ENCODE measurements at regions not wholly inside any gene's neighbourhood (a gene's known extent, or its start where the extent isn't known, plus 50 kb on each side); places are given as distances from the start of the nearest gene placed in this dataset.
A peak's percentile ranks its signal among the peaks of the same experiment; 100 is the strongest.

DNA sequence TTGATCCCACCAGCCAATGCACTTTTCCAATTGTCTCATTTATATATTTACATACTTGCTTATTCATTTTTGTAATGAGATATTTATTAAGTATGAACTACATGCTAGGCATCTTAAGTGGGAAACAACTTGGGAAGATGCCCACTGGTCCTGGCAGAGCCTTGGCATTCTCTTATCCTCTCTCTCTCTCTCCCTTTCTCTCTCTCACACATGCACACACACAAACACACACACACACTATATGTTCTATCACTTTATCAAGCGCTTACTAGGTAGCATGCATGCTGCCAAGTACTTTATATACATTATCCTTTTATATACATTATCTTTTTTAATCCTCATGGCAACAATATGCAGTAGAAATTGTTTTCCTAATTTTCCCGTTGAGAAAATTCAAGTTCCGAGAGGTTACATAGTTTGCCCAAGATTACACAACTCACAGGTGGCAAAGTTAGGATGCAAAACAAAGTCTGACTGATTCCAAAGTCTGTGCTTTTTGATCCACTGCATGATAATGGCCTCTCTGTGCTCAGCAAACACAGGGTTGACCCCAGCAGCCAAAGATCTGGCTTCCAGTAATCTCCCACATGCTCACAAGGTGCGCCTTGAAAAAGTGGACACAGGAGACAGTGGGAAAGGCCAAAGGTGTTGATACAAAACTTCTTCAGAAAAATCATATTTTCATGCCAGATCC, 173.1 kb upstream of the KLF3 start (continued):
- TF ChIP-seq, protein P1, sequence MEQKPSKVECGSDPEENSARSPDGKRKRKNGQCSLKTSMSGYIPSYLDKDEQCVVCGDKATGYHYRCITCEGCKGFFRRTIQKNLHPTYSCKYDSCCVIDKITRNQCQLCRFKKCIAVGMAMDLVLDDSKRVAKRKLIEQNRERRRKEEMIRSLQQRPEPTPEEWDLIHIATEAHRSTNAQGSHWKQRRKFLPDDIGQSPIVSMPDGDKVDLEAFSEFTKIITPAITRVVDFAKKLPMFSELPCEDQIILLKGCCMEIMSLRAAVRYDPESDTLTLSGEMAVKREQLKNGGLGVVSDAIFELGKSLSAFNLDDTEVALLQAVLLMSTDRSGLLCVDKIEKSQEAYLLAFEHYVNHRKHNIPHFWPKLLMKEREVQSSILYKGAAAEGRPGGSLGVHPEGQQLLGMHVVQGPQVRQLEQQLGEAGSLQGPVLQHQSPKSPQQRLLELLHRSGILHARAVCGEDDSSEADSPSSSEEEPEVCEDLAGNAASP (CRISPR knock-in tag; IDR thresholded peaks at IDR 0.05; ENCODE audit: borderline replicate concordance), result peak; percentile 89; the same call in 1 of the 2 replicates
- TF ChIP-seq NR1H2 (CRISPR knock-in tag; IDR thresholded peaks at IDR 0.05; ENCODE audit: borderline replicate concordance, low read depth) (no peak), ZNF780A (CRISPR knock-in tag; IDR thresholded peaks at IDR 0.05) (no peak), ZNF343 (CRISPR knock-in tag; IDR thresholded peaks at IDR 0.05) (0 out of 2 replicates have a peak, but pooled peaks have one; percentile 66), BRD4 (CRISPR knock-in tag; IDR thresholded peaks at IDR 0.05) (peak; percentile 66; the same call in 1 of the 2 replicates), KMT2B (CRISPR knock-in tag; IDR thresholded peaks at IDR 0.05) (peak; percentile 47; the same call in 1 of the 2 replicates), ZNF329 (CRISPR knock-in tag; IDR thresholded peaks at IDR 0.05; ENCODE audit: low read depth) (no peak), KAT8 (CRISPR knock-in tag; IDR thresholded peaks at IDR 0.05) (peak; percentile 80), TMF1 (CRISPR knock-in tag; IDR thresholded peaks at IDR 0.05; ENCODE audit: low read depth) (no peak)
- TF ChIP-seq, protein P2, sequence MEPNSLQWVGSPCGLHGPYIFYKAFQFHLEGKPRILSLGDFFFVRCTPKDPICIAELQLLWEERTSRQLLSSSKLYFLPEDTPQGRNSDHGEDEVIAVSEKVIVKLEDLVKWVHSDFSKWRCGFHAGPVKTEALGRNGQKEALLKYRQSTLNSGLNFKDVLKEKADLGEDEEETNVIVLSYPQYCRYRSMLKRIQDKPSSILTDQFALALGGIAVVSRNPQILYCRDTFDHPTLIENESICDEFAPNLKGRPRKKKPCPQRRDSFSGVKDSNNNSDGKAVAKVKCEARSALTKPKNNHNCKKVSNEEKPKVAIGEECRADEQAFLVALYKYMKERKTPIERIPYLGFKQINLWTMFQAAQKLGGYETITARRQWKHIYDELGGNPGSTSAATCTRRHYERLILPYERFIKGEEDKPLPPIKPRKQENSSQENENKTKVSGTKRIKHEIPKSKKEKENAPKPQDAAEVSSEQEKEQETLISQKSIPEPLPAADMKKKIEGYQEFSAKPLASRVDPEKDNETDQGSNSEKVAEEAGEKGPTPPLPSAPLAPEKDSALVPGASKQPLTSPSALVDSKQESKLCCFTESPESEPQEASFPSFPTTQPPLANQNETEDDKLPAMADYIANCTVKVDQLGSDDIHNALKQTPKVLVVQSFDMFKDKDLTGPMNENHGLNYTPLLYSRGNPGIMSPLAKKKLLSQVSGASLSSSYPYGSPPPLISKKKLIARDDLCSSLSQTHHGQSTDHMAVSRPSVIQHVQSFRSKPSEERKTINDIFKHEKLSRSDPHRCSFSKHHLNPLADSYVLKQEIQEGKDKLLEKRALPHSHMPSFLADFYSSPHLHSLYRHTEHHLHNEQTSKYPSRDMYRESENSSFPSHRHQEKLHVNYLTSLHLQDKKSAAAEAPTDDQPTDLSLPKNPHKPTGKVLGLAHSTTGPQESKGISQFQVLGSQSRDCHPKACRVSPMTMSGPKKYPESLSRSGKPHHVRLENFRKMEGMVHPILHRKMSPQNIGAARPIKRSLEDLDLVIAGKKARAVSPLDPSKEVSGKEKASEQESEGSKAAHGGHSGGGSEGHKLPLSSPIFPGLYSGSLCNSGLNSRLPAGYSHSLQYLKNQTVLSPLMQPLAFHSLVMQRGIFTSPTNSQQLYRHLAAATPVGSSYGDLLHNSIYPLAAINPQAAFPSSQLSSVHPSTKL (CRISPR knock-in tag; IDR thresholded peaks at IDR 0.05), result peak; percentile 99
- TF ChIP-seq, protein P3, sequence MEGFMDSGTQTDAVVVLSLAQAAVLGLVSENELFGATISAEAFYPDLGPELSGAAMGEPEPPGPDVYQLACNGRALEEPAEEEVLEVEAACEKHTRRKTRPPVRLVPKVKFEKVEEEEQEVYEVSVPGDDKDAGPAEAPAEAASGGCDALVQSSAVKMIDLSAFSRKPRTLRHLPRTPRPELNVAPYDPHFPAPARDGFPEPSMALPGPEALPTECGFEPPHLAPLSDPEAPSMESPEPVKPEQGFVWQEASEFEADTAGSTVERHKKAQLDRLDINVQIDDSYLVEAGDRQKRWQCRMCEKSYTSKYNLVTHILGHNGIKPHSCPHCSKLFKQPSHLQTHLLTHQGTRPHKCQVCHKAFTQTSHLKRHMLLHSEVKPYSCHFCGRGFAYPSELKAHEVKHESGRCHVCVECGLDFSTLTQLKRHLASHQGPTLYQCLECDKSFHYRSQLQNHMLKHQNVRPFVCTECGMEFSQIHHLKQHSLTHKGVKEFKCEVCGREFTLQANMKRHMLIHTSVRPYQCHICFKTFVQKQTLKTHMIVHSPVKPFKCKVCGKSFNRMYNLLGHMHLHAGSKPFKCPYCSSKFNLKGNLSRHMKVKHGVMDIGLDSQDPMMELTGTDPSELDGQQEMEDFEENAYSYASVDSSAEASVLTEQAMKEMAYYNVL (CRISPR knock-in tag; IDR thresholded peaks at IDR 0.05; ENCODE audit: borderline replicate concordance), result peak; percentile 55; the same call in 1 of the 2 replicates
- TF ChIP-seq, protein P4, sequence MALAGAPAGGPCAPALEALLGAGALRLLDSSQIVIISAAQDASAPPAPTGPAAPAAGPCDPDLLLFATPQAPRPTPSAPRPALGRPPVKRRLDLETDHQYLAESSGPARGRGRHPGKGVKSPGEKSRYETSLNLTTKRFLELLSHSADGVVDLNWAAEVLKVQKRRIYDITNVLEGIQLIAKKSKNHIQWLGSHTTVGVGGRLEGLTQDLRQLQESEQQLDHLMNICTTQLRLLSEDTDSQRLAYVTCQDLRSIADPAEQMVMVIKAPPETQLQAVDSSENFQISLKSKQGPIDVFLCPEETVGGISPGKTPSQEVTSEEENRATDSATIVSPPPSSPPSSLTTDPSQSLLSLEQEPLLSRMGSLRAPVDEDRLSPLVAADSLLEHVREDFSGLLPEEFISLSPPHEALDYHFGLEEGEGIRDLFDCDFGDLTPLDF (CRISPR knock-in tag; IDR thresholded peaks at IDR 0.05), result no peak
- TF ChIP-seq, protein P5, sequence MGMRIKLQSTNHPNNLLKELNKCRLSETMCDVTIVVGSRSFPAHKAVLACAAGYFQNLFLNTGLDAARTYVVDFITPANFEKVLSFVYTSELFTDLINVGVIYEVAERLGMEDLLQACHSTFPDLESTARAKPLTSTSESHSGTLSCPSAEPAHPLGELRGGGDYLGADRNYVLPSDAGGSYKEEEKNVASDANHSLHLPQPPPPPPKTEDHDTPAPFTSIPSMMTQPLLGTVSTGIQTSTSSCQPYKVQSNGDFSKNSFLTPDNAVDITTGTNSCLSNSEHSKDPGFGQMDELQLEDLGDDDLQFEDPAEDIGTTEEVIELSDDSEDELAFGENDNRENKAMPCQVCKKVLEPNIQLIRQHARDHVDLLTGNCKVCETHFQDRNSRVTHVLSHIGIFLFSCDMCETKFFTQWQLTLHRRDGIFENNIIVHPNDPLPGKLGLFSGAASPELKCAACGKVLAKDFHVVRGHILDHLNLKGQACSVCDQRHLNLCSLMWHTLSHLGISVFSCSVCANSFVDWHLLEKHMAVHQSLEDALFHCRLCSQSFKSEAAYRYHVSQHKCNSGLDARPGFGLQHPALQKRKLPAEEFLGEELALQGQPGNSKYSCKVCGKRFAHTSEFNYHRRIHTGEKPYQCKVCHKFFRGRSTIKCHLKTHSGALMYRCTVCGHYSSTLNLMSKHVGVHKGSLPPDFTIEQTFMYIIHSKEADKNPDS (CRISPR knock-in tag; IDR thresholded peaks at IDR 0.05), result no peak
- TF ChIP-seq, protein P6, sequence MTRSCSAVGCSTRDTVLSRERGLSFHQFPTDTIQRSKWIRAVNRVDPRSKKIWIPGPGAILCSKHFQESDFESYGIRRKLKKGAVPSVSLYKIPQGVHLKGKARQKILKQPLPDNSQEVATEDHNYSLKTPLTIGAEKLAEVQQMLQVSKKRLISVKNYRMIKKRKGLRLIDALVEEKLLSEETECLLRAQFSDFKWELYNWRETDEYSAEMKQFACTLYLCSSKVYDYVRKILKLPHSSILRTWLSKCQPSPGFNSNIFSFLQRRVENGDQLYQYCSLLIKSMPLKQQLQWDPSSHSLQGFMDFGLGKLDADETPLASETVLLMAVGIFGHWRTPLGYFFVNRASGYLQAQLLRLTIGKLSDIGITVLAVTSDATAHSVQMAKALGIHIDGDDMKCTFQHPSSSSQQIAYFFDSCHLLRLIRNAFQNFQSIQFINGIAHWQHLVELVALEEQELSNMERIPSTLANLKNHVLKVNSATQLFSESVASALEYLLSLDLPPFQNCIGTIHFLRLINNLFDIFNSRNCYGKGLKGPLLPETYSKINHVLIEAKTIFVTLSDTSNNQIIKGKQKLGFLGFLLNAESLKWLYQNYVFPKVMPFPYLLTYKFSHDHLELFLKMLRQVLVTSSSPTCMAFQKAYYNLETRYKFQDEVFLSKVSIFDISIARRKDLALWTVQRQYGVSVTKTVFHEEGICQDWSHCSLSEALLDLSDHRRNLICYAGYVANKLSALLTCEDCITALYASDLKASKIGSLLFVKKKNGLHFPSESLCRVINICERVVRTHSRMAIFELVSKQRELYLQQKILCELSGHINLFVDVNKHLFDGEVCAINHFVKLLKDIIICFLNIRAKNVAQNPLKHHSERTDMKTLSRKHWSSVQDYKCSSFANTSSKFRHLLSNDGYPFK (CRISPR knock-in tag; IDR thresholded peaks at IDR 0.05; ENCODE audit: borderline replicate concordance), result no peak
